ENCODE measurements at regions not wholly inside any gene's neighbourhood (a gene's known extent, or its start where the extent isn't known, plus 50 kb on each side); places are given as distances from the start of the nearest gene placed in this dataset.
"Not testable (repeated sequence)": the region's sequence is repeated elsewhere in the genome, so short reads cannot be mapped to it uniquely, and the experiment has no call there.

GRCh38 chr19:22526661-22527272 lies 104.6 kb upstream of the ZNF98 start:
- no peak for TF ChIP-seq CTCF (IDR thresholded peaks at IDR 0.05; ENCODE audit: low read length, missing control alignments)
- H3K4me3 ChIP-seq (replicated peaks; ENCODE audit: low read depth, low read length) = no peak overlapping the region
- DNase-seq (ENCODE audit: low read depth) = no peak

- H3K4me3 ChIP-seq (replicated peaks; ENCODE audit: low read depth, low read length) = no peak overlapping the region
- TF ChIP-seq CTCF (IDR thresholded peaks at IDR 0.05; ENCODE audit: low read length, missing control alignments) = no peak
- DNase-seq (ENCODE audit: low read depth) = no peak
Observed at GRCh38 chr19:22523940-22524339, 101.8 kb upstream of the ZNF98 start.

- H3K4me3 ChIP-seq (replicated peaks; ENCODE audit: low read depth, low read length); DNase-seq (ENCODE audit: low read depth): not testable (repeated sequence)
Observed at GRCh38 chr19:22519562-22519961, 97.4 kb upstream of the ZNF98 start.

GRCh38 chr19:22519152-22519551 lies 97.0 kb upstream of the ZNF98 start:
- DNase-seq (ENCODE audit: low read depth) = no peak
- TF ChIP-seq CTCF (IDR thresholded peaks at IDR 0.05; ENCODE audit: low read length, missing control alignments) = no peak
- H3K4me3 ChIP-seq (replicated peaks; ENCODE audit: low read depth, low read length) = no peak overlapping the region

- no peak overlapping the region for H3K4me3 ChIP-seq (replicated peaks; ENCODE audit: low read depth, low read length)
- no peak for TF ChIP-seq CTCF (IDR thresholded peaks at IDR 0.05; ENCODE audit: low read length, missing control alignments)
- DNase-seq (ENCODE audit: low read depth) = no peak
Observed at GRCh38 chr19:22517496-22518411, 95.6 kb upstream of the ZNF98 start.

GRCh38 chr19:22515435-22515834 lies 93.3 kb upstream of the ZNF98 start:
- no peak for TF ChIP-seq CTCF (IDR thresholded peaks at IDR 0.05; ENCODE audit: low read length, missing control alignments)
- H3K4me3 ChIP-seq (replicated peaks; ENCODE audit: low read depth, low read length) = no peak overlapping the region
- no peak for DNase-seq (ENCODE audit: low read depth)

GRCh38 chr19:22503524-22503923 lies 81.4 kb upstream of the ZNF98 start:
- DNase-seq (ENCODE audit: low read depth) = no peak
- TF ChIP-seq CTCF (IDR thresholded peaks at IDR 0.05; ENCODE audit: low read length, missing control alignments) = no peak
- H3K4me3 ChIP-seq (replicated peaks; ENCODE audit: low read depth, low read length) = no peak overlapping the region

Data from fibroblast of pulmonary artery (primary cell).